ENCODE measurements at regions not wholly inside any gene's neighbourhood (a gene's known extent, or its start where the extent isn't known, plus 50 kb on each side); places are given as distances from the start of the nearest gene placed in this dataset.

GRCh38 chr2:239544918-239545465, 144.2 kb upstream of the HDAC4 start:
- H3K4me3 ChIP-seq (ENCODE audit: control insufficient read depth in 1 of 2, extremely low read depth in 1 of 2, low read length in 1 of 2): no peak overlapping the region
- 17% methylated on average over 5 of the region's 12 CpGs for WGBS (ENCODE audit: insufficient coverage)
- ChIA-PET CTCF (no interaction called here), POLR2A (no interaction called here)
- ATAC-seq (replicated peaks in 1 of 4) (peak in 3 of 4 experiments; percentile 41 to 78 (median 50)), DNase-seq (peak in 30 of 35 experiments; percentile 6 to 66 (median 33))
- Mint-ChIP-seq H3K9me3 (no peaks in the 10 kb centered on the region), H3K36me3 (no peaks in the 10 kb centered on the region), H3K27ac (no peak overlapping the region), H3K4me3 (no peak overlapping the region), H3K27me3 (peaks cover 2 to 9% of the 10 kb centered on the region in 2 donors), H3K4me1 (peaks cover 31 to 45% (median 36%) of the 10 kb centered on the region in 3 donors)
- H3K36me3 ChIP-seq (ENCODE audit: control insufficient read depth in 2 of 2, extremely low read depth in 1 of 2, insufficient read depth in 1 of 2, low read length in 1 of 2): no peaks in the 10 kb centered on the region
- H3K27me3 ChIP-seq (replicated peaks in 1 of 2; ENCODE audit: control insufficient read depth in 2 of 2, extremely low read depth in 1 of 2, insufficient read depth in 2 of 2, low read length in 1 of 2): peaks cover 0 to 29% of the 10 kb centered on the region in 2 experiments
- H3K4me1 ChIP-seq (ENCODE audit: control insufficient read depth in 1 of 2, extremely low read depth in 1 of 2, insufficient read depth in 2 of 2, low read length in 2 of 2): peaks cover 0 to 37% of the 10 kb centered on the region in 2 experiments
- no peaks in the 10 kb centered on the region for H3K9me3 ChIP-seq
- H3K27ac ChIP-seq (ENCODE audit: low read length): no peak overlapping the region

- Histone ChIP-seq H3K4me3 (ENCODE audit: control insufficient read depth in 1 of 2, extremely low read depth in 1 of 2, low read length in 1 of 2) (no peak overlapping the region), H3K36me3 (ENCODE audit: control insufficient read depth in 2 of 2, extremely low read depth in 1 of 2, insufficient read depth in 1 of 2, low read length in 1 of 2) (no peaks in the 10 kb centered on the region), H3K9me3 (no peaks in the 10 kb centered on the region), H3K4me1 (ENCODE audit: control insufficient read depth in 1 of 2, extremely low read depth in 1 of 2, insufficient read depth in 2 of 2, low read length in 2 of 2) (peaks cover 0 to 34% of the 10 kb centered on the region in 2 experiments), H3K27me3 (replicated peaks in 1 of 2; ENCODE audit: control insufficient read depth in 2 of 2, extremely low read depth in 1 of 2, insufficient read depth in 2 of 2, low read length in 1 of 2) (peaks cover 0 to 28% of the 10 kb centered on the region in 2 experiments), H3K27ac (ENCODE audit: low read length) (no peak overlapping the region)
- 100% methylated on average over 3 of the region's 8 CpGs for WGBS (ENCODE audit: insufficient coverage)
- Mint-ChIP-seq H3K36me3 (no peaks in the 10 kb centered on the region), H3K4me3 (no peak overlapping the region), H3K27ac (no peak overlapping the region), H3K4me1 (peaks cover 32 to 41% (median 33%) of the 10 kb centered on the region in 3 donors), H3K27me3 (peaks cover 2 to 5% of the 10 kb centered on the region in 2 donors), H3K9me3 (no peaks in the 10 kb centered on the region)
- CTCF ChIA-PET: no interaction called here
- ATAC-seq (replicated peaks in 1 of 4) (no peak), DNase-seq (no peak)
- POLR2A ChIA-PET: no interaction called here
These were observed 143.5 kb upstream of the HDAC4 start for GRCh38 chr2:239544143-239544917.

- Mint-ChIP-seq H3K36me3 (no peaks in the 10 kb centered on the region), H3K4me1 (peaks cover 26 to 37% (median 28%) of the 10 kb centered on the region in 3 donors), H3K27me3 (peaks cover 1 to 9% of the 10 kb centered on the region in 2 donors), H3K4me3 (no peak overlapping the region), H3K9me3 (no peaks in the 10 kb centered on the region), H3K27ac (no peak overlapping the region)
- H3K27me3 ChIP-seq (replicated peaks in 1 of 2; ENCODE audit: control insufficient read depth in 2 of 2, extremely low read depth in 1 of 2, insufficient read depth in 2 of 2, low read length in 1 of 2): peaks cover 0 to 31% of the 10 kb centered on the region in 2 experiments
- H3K9me3 ChIP-seq: no peaks in the 10 kb centered on the region
- H3K4me3 ChIP-seq (ENCODE audit: control insufficient read depth in 1 of 2, extremely low read depth in 1 of 2, low read length in 1 of 2): no peak overlapping the region
- no peaks in the 10 kb centered on the region for H3K36me3 ChIP-seq (ENCODE audit: control insufficient read depth in 2 of 2, extremely low read depth in 1 of 2, insufficient read depth in 1 of 2, low read length in 1 of 2)
- H3K27ac ChIP-seq (ENCODE audit: low read length): no peak overlapping the region
- ATAC-seq (replicated peaks in 1 of 4) (no peak), DNase-seq (no peak)
- no CpG with 5 or more reads among the region's 3 CpGs for WGBS (ENCODE audit: insufficient coverage)
- peaks cover 0 to 28% of the 10 kb centered on the region in 2 experiments for H3K4me1 ChIP-seq (ENCODE audit: control insufficient read depth in 1 of 2, extremely low read depth in 1 of 2, insufficient read depth in 2 of 2, low read length in 2 of 2)
- POLR2A ChIA-PET: no interaction called here
- CTCF ChIA-PET: no interaction called here
These were observed 142.9 kb upstream of the HDAC4 start for GRCh38 chr2:239543702-239544101.

- no peaks in the 10 kb centered on the region for H3K36me3 ChIP-seq (ENCODE audit: control insufficient read depth in 2 of 2, extremely low read depth in 1 of 2, insufficient read depth in 1 of 2, low read length in 1 of 2)
- Mint-ChIP-seq H3K36me3 (no peaks in the 10 kb centered on the region), H3K9me3 (no peaks in the 10 kb centered on the region), H3K27ac (no peak overlapping the region), H3K27me3 (peaks cover 1 to 14% of the 10 kb centered on the region in 2 donors), H3K4me3 (no peak overlapping the region), H3K4me1 (peaks cover 10 to 16% (median 11%) of the 10 kb centered on the region in 3 donors)
- peaks cover 0 to 37% of the 10 kb centered on the region in 2 experiments for H3K27me3 ChIP-seq (replicated peaks in 1 of 2; ENCODE audit: control insufficient read depth in 2 of 2, extremely low read depth in 1 of 2, insufficient read depth in 2 of 2, low read length in 1 of 2)
- ATAC-seq (replicated peaks in 1 of 4): no peak
- ChIA-PET POLR2A (no interaction called here), CTCF (no interaction called here)
- H3K27ac ChIP-seq (ENCODE audit: low read length): no peak overlapping the region
- 55% methylated on average over 4 of the region's 7 CpGs for WGBS (ENCODE audit: insufficient coverage)
- no peak overlapping the region for H3K4me3 ChIP-seq (ENCODE audit: control insufficient read depth in 1 of 2, extremely low read depth in 1 of 2, low read length in 1 of 2)
- peaks cover 0 to 14% of the 10 kb centered on the region in 2 experiments for H3K4me1 ChIP-seq (ENCODE audit: control insufficient read depth in 1 of 2, extremely low read depth in 1 of 2, insufficient read depth in 2 of 2, low read length in 2 of 2)
- H3K9me3 ChIP-seq: no peaks in the 10 kb centered on the region
- no peak for DNase-seq
These were observed 139.4 kb upstream of the HDAC4 start for GRCh38 chr2:239540174-239540573.

GRCh38 chr2:239539776-239540100, 138.9 kb upstream of the HDAC4 start:
- no peak overlapping the region for H3K4me3 Mint-ChIP-seq
- no peaks in the 10 kb centered on the region for H3K36me3 Mint-ChIP-seq
- DNase-seq: no peak
- peaks cover 1 to 14% of the 10 kb centered on the region in 2 donors for H3K27me3 Mint-ChIP-seq
- CTCF ChIA-PET: no interaction called here
- no peak for ATAC-seq (replicated peaks in 1 of 4)
- POLR2A ChIA-PET: no interaction called here
- peaks cover 7 to 12% (median 7%) of the 10 kb centered on the region in 3 donors for H3K4me1 Mint-ChIP-seq
- Histone ChIP-seq H3K4me1 (ENCODE audit: control insufficient read depth in 1 of 2, extremely low read depth in 1 of 2, insufficient read depth in 2 of 2, low read length in 2 of 2) (peaks cover 0 to 9% of the 10 kb centered on the region in 2 experiments), H3K36me3 (ENCODE audit: control insufficient read depth in 2 of 2, extremely low read depth in 1 of 2, insufficient read depth in 1 of 2, low read length in 1 of 2) (no peaks in the 10 kb centered on the region), H3K9me3 (no peaks in the 10 kb centered on the region), H3K27me3 (replicated peaks in 1 of 2; ENCODE audit: control insufficient read depth in 2 of 2, extremely low read depth in 1 of 2, insufficient read depth in 2 of 2, low read length in 1 of 2) (peaks cover 0 to 37% of the 10 kb centered on the region in 2 experiments), H3K4me3 (ENCODE audit: control insufficient read depth in 1 of 2, extremely low read depth in 1 of 2, low read length in 1 of 2) (no peak overlapping the region), H3K27ac (ENCODE audit: low read length) (no peak overlapping the region)
- H3K9me3 Mint-ChIP-seq: peaks cover 0 to 4% (median 3%) of the 10 kb centered on the region in 3 donors
- 86% methylated on average over 5 of the region's 11 CpGs for WGBS (ENCODE audit: insufficient coverage)
- no peak overlapping the region for H3K27ac Mint-ChIP-seq

- Mint-ChIP-seq H3K4me3 (no peak overlapping the region), H3K27ac (no peak overlapping the region), H3K36me3 (no peaks in the 10 kb centered on the region), H3K27me3 (peaks cover 1 to 14% of the 10 kb centered on the region in 2 donors), H3K9me3 (peaks cover 0 to 6% (median 5%) of the 10 kb centered on the region in 3 donors), H3K4me1 (peaks cover 7% of the 10 kb centered on the region in 3 donors)
- CTCF ChIA-PET: no interaction called here
- Histone ChIP-seq H3K9me3 (no peaks in the 10 kb centered on the region), H3K27ac (ENCODE audit: low read length) (no peak overlapping the region), H3K27me3 (replicated peaks in 1 of 2; ENCODE audit: control insufficient read depth in 2 of 2, extremely low read depth in 1 of 2, insufficient read depth in 2 of 2, low read length in 1 of 2) (peaks cover 0 to 35% of the 10 kb centered on the region in 2 experiments), H3K4me1 (ENCODE audit: control insufficient read depth in 1 of 2, extremely low read depth in 1 of 2, insufficient read depth in 2 of 2, low read length in 2 of 2) (peaks cover 0 to 4% of the 10 kb centered on the region in 2 experiments), H3K4me3 (ENCODE audit: control insufficient read depth in 1 of 2, extremely low read depth in 1 of 2, low read length in 1 of 2) (no peak overlapping the region), H3K36me3 (ENCODE audit: control insufficient read depth in 2 of 2, extremely low read depth in 1 of 2, insufficient read depth in 1 of 2, low read length in 1 of 2) (no peaks in the 10 kb centered on the region)
- ATAC-seq (replicated peaks in 1 of 4) (no peak), DNase-seq (no peak)
- WGBS (ENCODE audit: insufficient coverage): 100% methylated on average over 1 of the region's 7 CpGs
- POLR2A ChIA-PET: no interaction called here
These were observed 138.4 kb upstream of the HDAC4 start for GRCh38 chr2:239539083-239539775.
